HepG2 (cell line): ENCODE measurements at regions not wholly inside any gene's neighbourhood (a gene's known extent, or its start where the extent isn't known, plus 50 kb on each side); places are given as distances from the start of the nearest gene placed in this dataset.
A peak's percentile ranks its signal among the peaks of the same experiment; 100 is the strongest.

Experiments used
- ERF ChIP-seq: IDR thresholded peaks from 2 replicates; pipeline ENCODE4 v1.6.1; 2018; ENCODE audit warnings: missing biosample characterization, missing genetic modification reagents
- GABPA ChIP-seq, 2 experiments: IDR thresholded peaks; 2 replicates each; pipeline ENCODE4 v1.6.1; 2011 to 2016; ENCODE audit warnings: low read depth in 2 of 2, low read length in 1 of 2, missing biosample characterization in 1 of 2, missing genetic modification characterization in 1 of 2
- HNRNPUL1 ChIP-seq: fragments of 200-400 bp; formaldehyde crosslinking; IDR thresholded peaks from 2 replicates; pipeline ENCODE4 v1.6.1; 2017; ENCODE audit warnings: low read depth, mild to moderate bottlenecking, low read length, moderate library complexity
- IKZF4 ChIP-seq: sonication (generic); formaldehyde crosslinking; IDR thresholded peaks from 2 replicates; pipeline ENCODE4 v1.5.1; 2020; ENCODE audit warnings: borderline replicate concordance, mild to moderate bottlenecking, low read depth, missing genetic modification reagents; ENCODE audit errors: not compliant biosample characterization
- IRF2 ChIP-seq: IDR thresholded peaks from 2 replicates; pipeline ENCODE4 v1.6.1; 2018; ENCODE audit warnings: missing genetic modification reagents, missing compliant biosample characterization
- JUN ChIP-seq: sonication (generic); formaldehyde crosslinking; IDR thresholded peaks from 2 replicates; pipeline ENCODE4 v1.4.0; 2020; ENCODE audit warnings: mild to moderate bottlenecking, missing genetic modification reagents
- PATZ1 ChIP-seq: sonication (generic); formaldehyde crosslinking; IDR thresholded peaks from 2 replicates; pipeline ENCODE4 v1.4.0; 2020; ENCODE audit warnings: missing genetic modification reagents
- RARG ChIP-seq: sonication (generic); formaldehyde crosslinking; IDR thresholded peaks from 2 replicates; pipeline ENCODE4 v1.4.0; 2020; ENCODE audit warnings: low read depth, mild to moderate bottlenecking, missing genetic modification reagents
- RFX1 ChIP-seq: fragments of 450-650 bp; IDR thresholded peaks from 2 replicates; pipeline ENCODE4 v1.6.1; 2017
- SIX1 ChIP-seq: sonication (generic); formaldehyde crosslinking; IDR thresholded peaks from 2 replicates; pipeline ENCODE4 v1.4.0; 2020; ENCODE audit warnings: missing genetic modification reagents, borderline replicate concordance
- STAG1 ChIP-seq: sonication (generic); formaldehyde crosslinking; IDR thresholded peaks from 2 replicates; pipeline ENCODE4 v1.4.0; 2020; ENCODE audit warnings: missing genetic modification reagents
- TBX2 ChIP-seq: sonication (generic); formaldehyde crosslinking; IDR thresholded peaks from 2 replicates; pipeline ENCODE4 v1.5.0; 2020; ENCODE audit warnings: missing genetic modification reagents, mild to moderate bottlenecking, borderline replicate concordance
- TERF1 ChIP-seq: sonication (generic); formaldehyde crosslinking; IDR thresholded peaks from 2 replicates; pipeline ENCODE4 v1.8.0; 2022; ENCODE audit warnings: mild to moderate bottlenecking, missing genetic modification reagents, moderate library complexity
- YY1 ChIP-seq: IDR thresholded peaks from 2 replicates; pipeline ENCODE4 v1.6.1; 2011; ENCODE audit warnings: low read length, low read depth, moderate library complexity, mild to moderate bottlenecking; ENCODE audit not compliant: insufficient read depth, insufficient replicate concordance
- ZKSCAN5 ChIP-seq: sonication (generic); formaldehyde crosslinking; IDR thresholded peaks from 2 replicates; pipeline ENCODE4 v1.5.1; 2020; ENCODE audit warnings: mild to moderate bottlenecking, missing genetic modification reagents
- ZNF263 ChIP-seq: sonication (generic); formaldehyde crosslinking; IDR thresholded peaks from 2 replicates; pipeline ENCODE4 v1.4.0; 2020; ENCODE audit warnings: missing genetic modification reagents
- ZNF414 ChIP-seq: sonication (generic); formaldehyde crosslinking; IDR thresholded peaks from 2 replicates; pipeline ENCODE4 v1.5.0; 2020; ENCODE audit warnings: missing genetic modification reagents
- ZNF687 ChIP-seq: sonication (generic); formaldehyde crosslinking; IDR thresholded peaks from 2 replicates; pipeline ENCODE4 v1.5.1; 2020; ENCODE audit warnings: mild to moderate bottlenecking, missing genetic modification reagents, moderate library complexity
- TF ChIP-seq, protein P1 (sequence below): sonication (generic); formaldehyde crosslinking; IDR thresholded peaks from 2 replicates; pipeline ENCODE4 v1.9.0; 2021; ENCODE audit warnings: missing genetic modification reagents, mild to moderate bottlenecking, borderline replicate concordance

DNA sequence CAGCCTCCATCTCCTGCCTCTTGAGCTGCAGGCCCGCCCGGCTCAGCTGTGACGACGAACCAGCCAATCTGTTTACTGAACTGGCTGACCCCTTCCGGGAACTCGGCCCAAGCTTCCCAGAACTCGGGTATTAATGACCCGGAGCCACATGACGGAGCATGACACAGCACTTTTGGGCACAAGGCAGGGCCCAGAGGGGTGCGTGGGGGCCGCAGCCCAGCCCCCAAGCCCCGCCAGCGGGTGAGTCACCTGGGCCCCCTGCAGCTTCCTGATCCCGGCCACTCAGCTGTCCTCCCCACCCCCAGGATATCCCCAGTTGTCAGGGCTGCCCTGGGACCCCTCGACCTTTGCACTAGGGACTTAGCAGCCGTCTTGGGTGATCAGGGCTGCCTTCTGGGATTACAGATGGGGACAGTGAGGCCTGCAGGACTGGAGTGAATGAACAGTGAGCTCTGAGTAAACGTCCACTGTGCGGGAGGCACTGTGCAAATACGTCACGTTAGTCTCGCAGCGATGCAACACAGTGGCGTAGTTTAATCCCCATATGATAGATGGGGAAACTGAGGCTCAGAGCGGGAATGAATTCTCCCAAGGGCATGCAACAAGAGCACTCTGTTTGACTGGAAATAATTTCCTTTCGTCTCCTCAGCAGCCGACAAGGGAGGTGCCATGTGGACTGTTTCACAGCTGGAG, 102.1 kb downstream of the CEBPB start (continued):
- TF ChIP-seq TERF1 (CRISPR knock-in tag) (no peak), ZNF687 (CRISPR knock-in tag) (peak; percentile 99), TBX2 (CRISPR knock-in tag) (peak; percentile 99), ERF (CRISPR knock-in tag) (peak; percentile 100), IKZF4 (CRISPR knock-in tag) (peak; percentile 74), GABPA (IDR thresholded peaks at IDR 0.05; ENCODE audit: low read depth, low read length) (peak; percentile 64), GABPA (CRISPR knock-in tag; IDR thresholded peaks at IDR 0.05; ENCODE audit: low read depth) (peak; percentile 89), ZNF414 (CRISPR knock-in tag) (peak; percentile 98), IRF2 (CRISPR knock-in tag) (peak; percentile 98), HNRNPUL1 (no peak), YY1 (peak; percentile 30), ZNF263 (CRISPR knock-in tag) (peak; percentile 95), STAG1 (CRISPR knock-in tag) (peak; percentile 58), SIX1 (peak; percentile 85; the same call in 1 of the 2 replicates), PATZ1 (peak; percentile 100), JUN (CRISPR knock-in tag) (peak; percentile 96), RARG (CRISPR knock-in tag) (0 out of 2 replicates have a peak, but pooled peaks have one; percentile 77), RFX1 (no peak), ZKSCAN5 (CRISPR knock-in tag) (no peak)
- TF ChIP-seq, protein P1, sequence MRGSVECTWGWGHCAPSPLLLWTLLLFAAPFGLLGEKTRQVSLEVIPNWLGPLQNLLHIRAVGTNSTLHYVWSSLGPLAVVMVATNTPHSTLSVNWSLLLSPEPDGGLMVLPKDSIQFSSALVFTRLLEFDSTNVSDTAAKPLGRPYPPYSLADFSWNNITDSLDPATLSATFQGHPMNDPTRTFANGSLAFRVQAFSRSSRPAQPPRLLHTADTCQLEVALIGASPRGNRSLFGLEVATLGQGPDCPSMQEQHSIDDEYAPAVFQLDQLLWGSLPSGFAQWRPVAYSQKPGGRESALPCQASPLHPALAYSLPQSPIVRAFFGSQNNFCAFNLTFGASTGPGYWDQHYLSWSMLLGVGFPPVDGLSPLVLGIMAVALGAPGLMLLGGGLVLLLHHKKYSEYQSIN (CRISPR knock-in tag) = no peak
